ENCODE measurements at regions not wholly inside any gene's neighbourhood (a gene's known extent, or its start where the extent isn't known, plus 50 kb on each side); places are given as distances from the start of the nearest gene placed in this dataset.
"Not testable (repeated sequence)": the region's sequence is repeated elsewhere in the genome, so short reads cannot be mapped to it uniquely, and the experiment has no call there.

GRCh38 chr2:34703292-34703691, 1104.2 kb upstream of the FAM98A start:
- no peak for DNase-seq (ENCODE audit: low spot score)

GRCh38 chr2:34702391-34702790, 1103.3 kb upstream of the FAM98A start:
- not testable (repeated sequence) for DNase-seq (ENCODE audit: low spot score)

- DNase-seq (ENCODE audit: low spot score), result not testable (repeated sequence)
Measured at GRCh38 chr2:34677591-34677990, 1078.5 kb upstream of the FAM98A start.

GRCh38 chr2:34677119-34677531, 1078.0 kb upstream of the FAM98A start:
- not testable (repeated sequence) for DNase-seq (ENCODE audit: low spot score)

GRCh38 chr2:34670482-34670881, 1071.4 kb upstream of the FAM98A start:
- DNase-seq (ENCODE audit: low spot score), result no peak

GRCh38 chr2:34666821-34667220, 1067.7 kb upstream of the FAM98A start:
- no peak for DNase-seq (ENCODE audit: low spot score)

- no peak for DNase-seq (ENCODE audit: low spot score)
Measured at GRCh38 chr2:34664266-34664665, 1065.2 kb upstream of the FAM98A start.

GRCh38 chr2:34663314-34663713, 1064.2 kb upstream of the FAM98A start:
- no peak for DNase-seq (ENCODE audit: low spot score)

- DNase-seq (ENCODE audit: low spot score), result no peak
Measured at GRCh38 chr2:34660741-34661140, 1061.6 kb upstream of the FAM98A start.

GRCh38 chr2:34656632-34657031, 1057.5 kb upstream of the FAM98A start:
- no peak for DNase-seq (ENCODE audit: low spot score)

GRCh38 chr2:34652636-34653035, 1053.5 kb upstream of the FAM98A start:
- DNase-seq (ENCODE audit: low spot score), result no peak

GRCh38 chr2:34646901-34647300, 1047.8 kb upstream of the FAM98A start:
- no peak for DNase-seq (ENCODE audit: low spot score)

GRCh38 chr2:34632327-34632726, 1033.2 kb upstream of the FAM98A start:
- DNase-seq (ENCODE audit: low spot score), result no peak

- DNase-seq (ENCODE audit: low spot score), result no peak
Measured at GRCh38 chr2:34627003-34627402, 1027.9 kb upstream of the FAM98A start.

- no peak for DNase-seq (ENCODE audit: low spot score)
Measured at GRCh38 chr2:34604164-34604563, 1005.1 kb upstream of the FAM98A start.

- no peak for DNase-seq (ENCODE audit: low spot score)
Measured at GRCh38 chr2:34602262-34602661, 1003.2 kb upstream of the FAM98A start.

- no peak for DNase-seq (ENCODE audit: low spot score)
Measured at GRCh38 chr2:34601561-34601960, 1002.5 kb upstream of the FAM98A start.

- DNase-seq (ENCODE audit: low spot score), result no peak
Measured at GRCh38 chr2:34578641-34579040, 979.5 kb upstream of the FAM98A start.

- DNase-seq (ENCODE audit: low spot score), result no peak
Measured at GRCh38 chr2:34570266-34570872, 971.3 kb upstream of the FAM98A start.

GRCh38 chr2:34567128-34567527, 968.0 kb upstream of the FAM98A start:
- DNase-seq (ENCODE audit: low spot score), result no peak

GRCh38 chr2:34552337-34552736, 953.2 kb upstream of the FAM98A start:
- no peak for DNase-seq (ENCODE audit: low spot score)

- no peak for DNase-seq (ENCODE audit: low spot score)
Measured at GRCh38 chr2:34549710-34550345, 950.7 kb upstream of the FAM98A start.

GRCh38 chr2:34547900-34548299, 948.8 kb upstream of the FAM98A start:
- no peak for DNase-seq (ENCODE audit: low spot score)

- no peak for DNase-seq (ENCODE audit: low spot score)
Measured at GRCh38 chr2:34547340-34547739, 948.2 kb upstream of the FAM98A start.
